GM21825 (cell line): ENCODE measurements at regions not wholly inside any gene's neighbourhood (a gene's known extent, or its start where the extent isn't known, plus 50 kb on each side); places are given as distances from the start of the nearest gene placed in this dataset.

Source experiments
- ATAC-seq: cut with Tn5 transposase; IDR thresholded peaks from one replicate; pipeline ENCODE4 v1.9.1; 2021; ENCODE audit warnings: mild to moderate bottlenecking, moderate library complexity; ENCODE audit not compliant: unreplicated experiment

GRCh38 chr6:71420693-71421328 lies 132.2 kb downstream of the OGFRL1 start:
- peak; percentile 99 for ATAC-seq

GRCh38 chr6:71421611-71422010 lies 133.0 kb downstream of the OGFRL1 start:
- no peak for ATAC-seq

DNA sequence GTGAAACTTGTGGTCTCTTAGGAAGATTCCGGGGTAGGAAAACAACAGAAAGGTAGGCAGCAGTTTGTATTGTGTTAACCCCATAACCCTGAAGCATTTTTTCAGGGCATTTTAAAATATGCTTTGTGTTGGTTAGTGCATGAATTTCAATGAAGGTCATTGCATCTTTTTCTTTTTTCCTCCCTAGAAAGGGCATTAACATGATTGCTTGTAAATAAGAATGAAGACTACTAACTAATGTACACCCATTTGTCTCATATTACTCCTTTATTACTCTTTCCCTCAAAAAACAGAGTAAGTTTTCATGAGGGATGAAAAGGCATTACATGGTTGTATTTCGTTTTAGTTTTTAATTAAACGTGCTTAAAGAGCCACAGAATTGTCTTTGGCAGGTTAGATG lies 141.4 kb downstream of the OGFRL1 start:
- no peak for ATAC-seq

DNA sequence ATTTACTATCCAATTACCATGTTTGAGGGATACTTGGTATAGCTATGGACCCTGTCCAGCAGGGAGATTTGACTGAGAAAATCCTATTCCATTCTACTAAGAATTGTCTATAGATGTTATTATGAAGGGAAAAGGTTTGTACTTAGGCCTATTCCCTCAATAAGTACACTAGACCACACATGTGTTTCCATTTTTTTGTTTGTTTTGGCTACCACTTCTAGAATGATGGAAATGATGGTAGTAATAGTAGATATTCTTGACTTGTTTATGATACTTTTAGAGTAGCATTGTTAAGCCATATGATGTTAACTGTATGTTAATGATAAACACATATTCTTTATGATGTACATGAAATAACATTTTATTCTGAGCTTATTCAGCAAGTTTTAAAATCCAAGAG lies 144.8 kb downstream of the OGFRL1 start:
- no peak for ATAC-seq

GRCh38 chr6:71444222-71444621 lies 155.6 kb downstream of the OGFRL1 start:
- ATAC-seq, result no peak

DNA sequence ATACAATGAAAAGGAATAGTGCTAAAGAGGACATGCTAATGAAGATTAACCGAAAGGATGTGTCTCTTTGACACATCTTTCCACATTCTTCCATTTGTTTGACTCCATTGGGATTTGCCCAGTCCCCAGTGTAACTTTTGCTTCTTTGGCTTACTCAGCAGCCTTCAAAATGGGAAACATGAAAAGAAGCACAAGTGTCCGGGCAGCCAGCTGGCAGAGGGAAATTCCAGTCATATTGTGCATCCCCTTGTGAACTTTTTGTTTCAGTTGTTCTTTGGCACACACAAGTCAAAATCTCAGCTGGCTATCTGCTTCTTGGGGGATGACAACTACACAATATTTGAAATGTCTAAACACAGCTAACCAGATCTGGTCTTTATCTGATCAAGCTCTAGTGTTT lies 157.4 kb downstream of the OGFRL1 start:
- no peak for ATAC-seq

- no peak for ATAC-seq
Observed at GRCh38 chr6:71446470-71446869, 157.9 kb downstream of the OGFRL1 start.

- no peak for ATAC-seq
Observed at GRCh38 chr6:71452697-71453370, 164.2 kb downstream of the OGFRL1 start.

GRCh38 chr6:71453371-71453706 lies 164.7 kb downstream of the OGFRL1 start:
- no peak for ATAC-seq

GRCh38 chr6:71454056-71454455 lies 165.4 kb downstream of the OGFRL1 start:
- no peak for ATAC-seq

DNA sequence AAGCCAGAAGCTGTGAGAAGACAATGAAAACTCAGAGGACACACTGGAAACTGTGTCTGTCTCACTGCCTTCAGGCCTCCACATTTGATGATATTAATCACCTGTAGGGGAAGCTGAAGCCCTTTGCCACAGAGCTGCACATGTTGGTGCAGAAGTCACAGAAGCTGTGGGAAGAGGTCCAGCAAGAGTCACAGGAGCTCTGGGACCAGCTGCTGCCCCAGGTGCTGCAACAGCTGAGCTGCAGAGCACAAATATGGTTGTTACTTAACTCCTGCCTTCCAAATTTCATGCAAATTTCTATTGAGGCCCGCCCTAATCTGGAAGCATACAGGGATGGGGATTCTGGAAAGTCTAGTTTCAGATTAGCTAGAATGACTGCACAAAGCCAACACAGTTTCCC lies 169.3 kb downstream of the OGFRL1 start:
- no peak for ATAC-seq

DNA sequence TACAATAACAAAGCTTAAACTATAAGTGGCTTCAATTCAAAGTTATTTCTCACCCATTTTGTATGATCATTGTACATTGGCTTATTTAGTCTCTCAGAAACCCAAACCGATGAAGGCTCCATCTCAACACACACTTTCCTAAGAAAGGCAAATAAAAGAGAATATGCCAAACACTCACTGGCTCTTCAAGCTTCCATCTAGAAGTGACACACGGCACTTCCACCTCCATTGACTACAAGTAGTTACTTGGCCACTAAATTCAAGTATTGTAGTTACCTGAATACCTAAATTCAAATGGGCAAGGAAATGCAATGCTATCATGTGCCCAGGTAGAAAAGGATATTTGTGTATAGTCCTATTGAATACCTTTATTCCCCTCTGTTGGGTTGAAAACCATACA lies 170.6 kb downstream of the OGFRL1 start:
- ATAC-seq, result no peak

GRCh38 chr6:71460933-71461332 lies 172.3 kb downstream of the OGFRL1 start:
- no peak for ATAC-seq

DNA sequence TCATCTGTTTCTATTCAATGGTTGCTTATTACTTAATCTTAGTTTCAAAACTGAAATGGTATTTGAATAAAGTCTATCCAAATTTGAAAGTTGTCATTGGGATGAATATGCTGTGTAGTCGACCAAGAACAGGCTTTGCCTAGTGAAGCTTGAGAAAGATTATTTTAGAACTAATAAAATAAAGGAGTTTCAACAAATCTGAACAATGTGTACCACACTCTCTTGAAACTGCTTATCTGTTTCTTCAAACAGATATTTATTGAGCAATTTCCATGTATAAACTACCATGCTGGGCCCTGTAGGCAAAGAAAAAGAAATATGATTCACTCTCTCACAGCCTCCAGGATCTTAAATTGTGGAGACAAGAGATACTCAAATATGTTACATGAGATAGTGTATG lies 174.4 kb downstream of the OGFRL1 start:
- ATAC-seq, result no peak

DNA sequence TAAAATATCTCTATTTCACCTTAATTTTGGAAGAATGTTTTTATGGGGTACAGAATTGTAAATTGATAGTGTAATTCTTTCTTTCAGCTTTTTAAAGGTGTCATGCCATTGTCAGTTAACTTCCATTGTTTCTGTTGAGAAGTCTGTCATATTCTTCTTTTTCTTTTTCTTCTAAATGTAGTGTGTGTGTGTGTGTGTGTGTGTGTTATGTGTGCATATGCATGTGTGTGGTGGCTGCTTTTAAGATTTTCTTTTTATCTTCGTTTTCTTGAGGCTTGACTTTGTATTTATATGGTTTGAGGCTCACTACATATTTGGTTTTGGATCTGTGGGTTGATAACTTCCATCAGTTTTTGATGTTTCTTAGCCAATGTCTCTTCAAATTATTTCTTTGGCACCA lies 176.5 kb downstream of the OGFRL1 start:
- no peak for ATAC-seq

GRCh38 chr6:71466362-71466761 lies 177.8 kb downstream of the OGFRL1 start:
- ATAC-seq, result no peak

GRCh38 chr6:71468038-71468437 lies 179.4 kb downstream of the OGFRL1 start:
- ATAC-seq, result no peak

DNA sequence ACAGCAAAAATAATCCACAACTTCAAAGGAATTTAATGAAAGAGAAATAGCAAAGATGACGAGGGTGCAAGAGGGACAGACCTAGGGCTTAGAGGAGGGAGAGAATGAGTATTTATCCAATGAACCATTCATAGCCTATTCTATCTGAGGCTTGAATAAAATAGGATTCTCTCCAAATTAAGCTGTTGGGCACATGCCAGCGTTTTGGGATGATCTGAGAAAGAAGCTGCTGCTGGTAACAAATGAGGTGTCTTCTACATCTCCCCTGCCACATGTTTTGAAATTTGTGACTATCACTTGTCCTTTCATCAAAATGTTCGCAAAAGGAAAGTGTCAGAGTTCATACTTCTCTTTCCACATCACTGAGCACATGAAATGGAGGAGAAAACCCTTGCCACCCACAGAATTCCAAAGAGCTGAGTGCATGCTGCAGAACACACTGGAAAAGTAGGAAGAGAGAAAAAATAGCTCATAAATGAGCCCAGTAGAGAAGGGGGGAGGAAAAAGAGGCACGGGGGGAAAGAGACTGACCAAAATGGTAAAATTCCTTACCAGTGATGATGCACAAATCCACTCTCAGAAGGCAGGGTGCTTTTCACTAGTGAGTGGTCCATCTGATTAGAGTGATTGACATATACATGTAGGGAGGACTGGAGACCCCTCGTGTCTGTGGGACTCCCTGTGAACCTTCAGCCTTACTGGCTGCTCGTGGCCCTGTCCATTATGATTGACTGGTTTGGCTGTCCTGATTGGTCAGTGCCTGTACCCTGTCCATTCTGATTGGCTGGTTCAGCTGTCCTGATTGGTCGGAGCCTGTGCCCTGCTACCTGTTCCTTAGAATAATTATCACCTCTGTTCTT lies 180.5 kb downstream of the OGFRL1 start:
- no peak for ATAC-seq

DNA sequence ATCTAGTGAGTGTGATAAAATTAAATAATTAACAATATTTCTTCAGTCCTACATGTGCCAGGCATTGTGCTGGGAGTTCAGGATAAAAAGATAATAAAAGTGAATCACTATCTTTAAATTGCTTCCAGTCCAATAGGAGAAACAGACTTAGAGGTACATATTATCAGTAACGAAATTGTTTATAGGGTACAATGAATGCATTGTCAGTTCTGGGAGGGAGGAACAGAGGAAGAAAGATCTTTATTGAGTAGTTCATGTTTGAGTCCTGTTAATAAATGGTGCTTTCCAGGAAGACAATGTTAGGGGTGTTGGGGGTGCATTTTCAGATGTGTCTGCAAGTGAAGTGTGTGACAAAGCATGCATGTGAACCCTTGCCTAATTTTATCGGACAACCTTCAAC lies 183.1 kb downstream of the OGFRL1 start:
- no peak for ATAC-seq

- ATAC-seq, result no peak
Observed at GRCh38 chr6:71473926-71474325, 185.3 kb downstream of the OGFRL1 start.

DNA sequence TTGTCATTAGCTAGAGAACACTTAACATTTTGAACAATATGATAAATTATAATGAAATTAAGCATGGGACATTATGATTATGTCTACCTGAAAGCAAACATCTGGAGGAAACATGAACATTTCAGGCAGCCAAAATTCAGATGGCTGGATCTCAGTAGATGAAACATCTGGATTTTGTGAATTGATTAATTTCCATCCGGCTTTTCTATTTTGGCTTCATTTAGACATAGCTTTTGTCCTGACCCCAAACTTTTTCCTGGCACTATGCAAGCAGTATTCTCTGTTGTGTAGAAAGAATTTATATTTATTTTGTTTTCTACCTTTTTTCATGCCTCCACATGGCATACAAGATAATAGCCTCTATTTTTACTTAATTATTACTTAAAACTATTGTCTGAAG lies 186.3 kb downstream of the OGFRL1 start:
- no peak for ATAC-seq

DNA sequence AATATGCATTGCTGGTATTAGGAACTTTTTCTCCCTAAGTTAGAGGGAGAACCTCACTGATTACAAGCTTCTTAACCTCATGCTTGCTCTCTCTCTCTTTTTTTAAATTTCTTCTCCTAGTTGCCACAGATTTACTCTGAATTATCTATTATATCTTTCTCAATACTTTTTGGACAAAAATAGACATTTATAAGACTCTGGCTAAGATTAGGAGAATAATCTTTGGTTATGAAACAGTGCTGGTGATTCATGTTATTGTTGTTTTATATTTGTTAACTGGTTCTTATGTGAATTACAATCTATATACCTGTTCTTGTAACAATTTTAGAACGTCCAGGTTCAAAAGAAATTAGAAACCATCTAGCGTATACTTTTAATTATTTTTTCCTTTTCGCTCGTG lies 187.8 kb downstream of the OGFRL1 start:
- no peak for ATAC-seq
